HAP-1 (cell line): ENCODE measurements at regions not wholly inside any gene's neighbourhood (a gene's known extent, or its start where the extent isn't known, plus 50 kb on each side); places are given as distances from the start of the nearest gene placed in this dataset.
"Not testable (repeated sequence)": the region's sequence is repeated elsewhere in the genome, so short reads cannot be mapped to it uniquely, and the experiment has no call there.

Experiments used
- DNase-seq, 2 experiments: peaks; one replicate each; pipeline ENCODE4 v3.0.0-alpha.2; 2016 to 2020; ENCODE audit warnings: low spot score in 2 of 2
- H3K27me3 ChIP-seq: fragments of 250-450 bp; sonication (Bioruptor Pico); 2 replicates; pipeline ENCODE4 v1.5.1; 2020; ENCODE audit warnings: low read depth, mild to moderate bottlenecking, moderate library complexity
- H3K36me3 ChIP-seq: fragments of 250-450 bp; sonication (Bioruptor Pico); replicated peaks from 2 replicates; pipeline ENCODE4 v1.5.1; 2020; ENCODE audit warnings: mild to moderate bottlenecking
- H3K4me1 ChIP-seq: fragments of 250-450 bp; sonication (Bioruptor Pico); 2 replicates; pipeline ENCODE4 v1.5.1; 2020; ENCODE audit warnings: mild to moderate bottlenecking
- H3K4me3 ChIP-seq: fragments of 250-450 bp; sonication (Bioruptor Pico); 2 replicates; pipeline ENCODE4 v1.5.1; 2020; ENCODE audit warnings: mild to moderate bottlenecking, moderate library complexity
- H3K9me3 ChIP-seq: fragments of 250-450 bp; sonication (Bioruptor Pico); 2 replicates; pipeline ENCODE4 v1.5.1; 2020; ENCODE audit warnings: mild to moderate bottlenecking, moderate library complexity
- in situ Hi-C: fragments of 300-500 bp; cut with MboI; formaldehyde crosslinking; loops from 3 replicates; pipeline ENCODE4 v1.14.3; 2020; ENCODE audit warnings: low sequenced_read_pairs, inconsistent platforms, mixed read lengths

DNA sequence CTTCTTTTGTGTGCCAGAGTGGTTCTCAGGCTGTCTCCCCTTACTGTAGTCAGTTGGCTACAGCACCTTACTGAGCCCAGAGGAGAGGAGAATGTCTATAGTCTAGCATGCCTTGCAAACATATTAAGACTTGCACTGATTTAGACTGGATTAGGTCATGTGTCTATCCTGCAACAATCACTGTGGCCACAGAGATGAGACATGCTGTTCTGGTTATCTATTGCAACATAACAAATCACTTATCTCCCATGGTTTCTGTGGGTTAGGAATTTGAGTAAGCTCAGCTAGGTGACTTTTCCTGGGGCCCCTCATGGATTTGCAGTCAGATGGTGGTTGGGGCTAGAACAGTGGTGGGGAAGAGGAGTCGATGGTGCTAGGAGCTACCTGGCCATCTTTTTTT lies 261.3 kb downstream of the SOD2 start:
- in situ Hi-C loops, result no loop called here

DNA sequence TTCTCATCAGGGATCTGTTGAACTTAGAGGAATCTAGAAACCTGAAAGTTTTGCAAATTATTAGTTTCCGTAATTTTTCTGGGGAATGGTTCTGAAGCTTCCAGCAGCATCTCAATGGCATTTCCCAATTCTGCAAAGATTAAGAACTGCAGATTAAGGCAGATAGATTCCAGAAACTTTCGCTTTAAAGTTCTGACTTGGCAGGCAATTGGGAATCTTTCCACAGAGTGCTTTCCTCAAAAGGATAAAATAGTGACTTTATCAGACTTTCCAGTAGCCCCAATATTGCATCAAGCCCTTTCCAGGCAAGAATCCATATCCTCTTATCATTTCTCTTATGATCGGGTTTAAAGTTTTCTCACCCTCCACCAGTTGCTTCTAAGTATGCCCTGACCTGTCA lies 261.1 kb downstream of the FNDC1 start:
- H3K4me1 ChIP-seq, result no peaks in the 10 kb centered on the region
- H3K9me3 ChIP-seq, result peaks cover 3% of the 10 kb centered on the region; the same call in 1 of the 2 replicates
- no peak overlapping the region for H3K4me3 ChIP-seq
- peaks cover 10% of the 10 kb centered on the region; the same call in 1 of the 2 replicates for H3K27me3 ChIP-seq
- no peak for DNase-seq
- no peaks in the 10 kb centered on the region for H3K36me3 ChIP-seq
- in situ Hi-C loops, result no loop called here

More for the DNA sequence above, 261.3 kb downstream of the SOD2 start:
- peaks cover 10% of the 10 kb centered on the region; the same call in 1 of the 2 replicates for H3K27me3 ChIP-seq
- H3K4me1 ChIP-seq, result no peaks in the 10 kb centered on the region
- DNase-seq, result no peak
- H3K4me3 ChIP-seq, result no peak overlapping the region
- H3K36me3 ChIP-seq, result no peaks in the 10 kb centered on the region
- H3K9me3 ChIP-seq, result peaks cover 3% of the 10 kb centered on the region; the same call in 1 of the 2 replicates

DNA sequence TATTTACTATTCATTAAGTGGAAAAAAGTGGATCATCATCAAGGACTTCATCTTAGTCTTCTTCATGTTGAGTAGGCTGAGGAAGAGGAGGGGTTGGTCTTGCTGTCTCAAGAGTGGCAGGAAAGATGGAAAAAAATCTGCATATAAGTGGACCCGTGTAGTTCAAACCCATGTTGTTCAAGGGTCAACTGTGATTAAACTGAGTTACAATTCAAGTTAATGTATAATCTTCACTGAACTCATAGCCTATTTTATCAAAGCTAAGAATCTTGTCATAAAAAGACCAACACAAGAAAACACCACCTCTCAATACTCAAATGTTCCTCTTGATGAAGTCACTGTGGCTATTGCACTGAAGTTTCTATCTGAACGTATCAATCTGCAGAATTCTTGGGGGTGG lies 260.2 kb downstream of the FNDC1 start:
- in situ Hi-C loops, result no loop called here
- H3K27me3 ChIP-seq, result peaks cover 10% of the 10 kb centered on the region; the same call in 1 of the 2 replicates

DNA sequence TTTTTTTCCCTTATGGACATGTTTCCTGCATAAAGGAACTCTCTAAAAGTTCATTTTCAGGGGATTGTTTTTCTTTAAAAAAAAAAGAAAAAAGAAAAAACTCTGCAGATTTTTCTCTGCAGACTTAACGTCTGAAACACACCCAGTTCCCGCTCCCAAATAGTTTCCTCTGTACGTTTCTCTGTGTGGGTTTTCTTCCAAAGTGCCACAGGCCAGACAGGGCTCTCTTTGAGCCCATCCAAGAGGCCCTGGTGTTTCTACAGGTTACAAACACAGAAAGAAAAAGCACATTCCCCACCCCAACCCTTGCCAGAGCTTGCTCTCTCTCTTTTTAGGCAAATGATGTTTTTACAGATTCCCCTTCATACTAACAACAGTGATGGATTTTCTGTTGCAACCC lies 258.6 kb downstream of the FNDC1 start:
- H3K9me3 ChIP-seq, result no peaks in the 10 kb centered on the region
- no peak overlapping the region for H3K4me3 ChIP-seq
- in situ Hi-C loops, result no loop called here
- H3K27me3 ChIP-seq, result peaks cover 10% of the 10 kb centered on the region; the same call in 1 of the 2 replicates
- no peaks in the 10 kb centered on the region for H3K36me3 ChIP-seq
- no peaks in the 10 kb centered on the region for H3K4me1 ChIP-seq
- DNase-seq, result no peak

More for the DNA sequence above, 260.2 kb downstream of the FNDC1 start:
- peaks cover 3% of the 10 kb centered on the region; the same call in 1 of the 2 replicates for H3K9me3 ChIP-seq
- H3K4me3 ChIP-seq, result no peak overlapping the region
- no peaks in the 10 kb centered on the region for H3K36me3 ChIP-seq
- DNase-seq, result no peak
- H3K4me1 ChIP-seq, result no peaks in the 10 kb centered on the region

DNA sequence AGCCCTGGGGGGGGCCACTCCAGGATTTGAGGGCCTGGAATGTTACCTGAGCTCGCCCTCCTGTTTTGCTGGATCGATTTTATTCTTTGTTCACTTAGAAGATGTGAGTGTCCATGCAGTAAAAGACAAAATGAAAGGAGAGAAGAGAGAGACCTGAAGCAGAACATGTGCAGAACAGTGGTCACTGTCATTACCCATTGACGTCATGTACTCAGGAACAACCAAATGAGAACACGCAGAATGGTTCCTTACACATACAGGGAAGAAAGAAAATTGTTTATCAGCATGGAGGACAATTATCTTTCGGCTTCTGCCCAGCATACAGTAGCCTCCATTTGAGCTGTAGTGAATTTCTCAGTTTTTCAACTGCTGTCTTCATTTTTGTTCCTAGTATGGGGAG lies 258.1 kb downstream of the FNDC1 start:
- in situ Hi-C loops, result no loop called here
- H3K9me3 ChIP-seq, result no peaks in the 10 kb centered on the region

DNA sequence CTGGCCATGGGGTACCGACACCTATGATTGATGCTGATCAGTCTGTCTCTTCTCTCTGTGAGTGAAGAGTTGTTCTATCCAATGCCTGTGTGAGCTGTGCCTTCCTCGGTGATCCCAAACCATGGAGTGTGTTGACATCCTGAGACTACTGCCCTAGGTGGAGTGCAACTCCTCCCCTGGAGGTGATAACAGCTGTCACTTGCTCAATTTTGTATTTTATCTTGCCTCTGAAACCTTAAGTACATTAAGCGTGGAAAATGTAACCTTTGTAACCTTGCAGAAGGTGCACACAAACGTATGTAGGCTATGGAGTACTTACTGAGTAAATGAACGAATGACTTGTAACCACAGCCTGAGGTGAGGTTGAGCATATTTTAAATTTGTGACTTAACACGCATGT lies 256.2 kb downstream of the FNDC1 start:
- Histone ChIP-seq H3K4me3 (no peak overlapping the region), H3K27me3 (peaks cover 10% of the 10 kb centered on the region; the same call in 1 of the 2 replicates), H3K4me1 (no peaks in the 10 kb centered on the region), H3K36me3 (no peaks in the 10 kb centered on the region), H3K9me3 (no peaks in the 10 kb centered on the region)
- in situ Hi-C loops, result no loop called here
- DNase-seq, result no peak

More for the DNA sequence above, 258.1 kb downstream of the FNDC1 start:
- no peak for DNase-seq
- Histone ChIP-seq H3K27me3 (peaks cover 10% of the 10 kb centered on the region; the same call in 1 of the 2 replicates), H3K4me1 (no peaks in the 10 kb centered on the region), H3K4me3 (no peak overlapping the region), H3K36me3 (no peaks in the 10 kb centered on the region)

DNA sequence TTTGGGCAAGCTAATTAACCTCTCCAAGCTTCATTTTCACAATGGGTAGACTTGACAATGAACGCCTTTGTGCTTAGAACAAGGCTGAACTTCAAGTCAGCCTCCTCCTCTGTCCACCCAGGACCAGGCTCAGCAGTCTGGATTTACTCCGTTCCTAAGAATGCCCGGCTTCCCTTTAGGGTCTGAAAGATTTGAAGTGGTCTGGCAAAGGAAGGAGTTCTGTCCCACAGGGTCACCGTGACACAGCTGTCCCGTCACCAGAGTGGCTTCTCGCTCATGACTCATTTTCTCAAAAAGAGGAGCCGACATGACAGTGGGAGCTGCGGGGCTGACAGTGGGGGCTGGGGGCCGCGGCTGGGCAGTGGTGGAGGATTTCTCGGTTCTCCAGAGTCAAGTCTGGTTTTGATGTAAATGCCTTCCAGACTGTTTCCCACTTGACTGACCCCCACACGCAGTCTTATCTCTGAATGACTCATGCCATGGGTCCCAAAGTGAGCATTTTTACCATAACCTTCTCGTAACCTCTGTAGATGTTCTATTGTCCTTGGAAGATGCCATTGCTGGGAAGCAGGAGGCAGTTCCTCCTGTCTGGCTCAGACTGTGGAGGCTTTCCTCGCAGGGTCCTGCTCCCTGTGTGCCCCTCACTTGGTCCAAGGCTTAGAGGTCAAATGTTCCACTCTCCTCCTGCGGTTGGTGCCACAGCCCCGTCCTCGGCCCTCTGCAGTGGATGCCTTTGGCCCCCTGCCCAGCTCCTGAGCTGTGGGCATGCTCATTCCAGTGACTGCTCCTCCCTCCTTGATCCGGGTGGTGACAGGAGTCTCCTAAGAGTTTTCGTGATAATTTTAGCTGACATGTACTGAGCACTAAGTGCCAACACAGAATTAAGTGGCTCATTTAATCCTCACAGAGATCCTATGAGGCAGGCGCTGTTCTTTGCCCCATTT lies 253.1 kb downstream of the FNDC1 start:
- no peak for DNase-seq
- no peaks in the 10 kb centered on the region for H3K27me3 ChIP-seq

DNA sequence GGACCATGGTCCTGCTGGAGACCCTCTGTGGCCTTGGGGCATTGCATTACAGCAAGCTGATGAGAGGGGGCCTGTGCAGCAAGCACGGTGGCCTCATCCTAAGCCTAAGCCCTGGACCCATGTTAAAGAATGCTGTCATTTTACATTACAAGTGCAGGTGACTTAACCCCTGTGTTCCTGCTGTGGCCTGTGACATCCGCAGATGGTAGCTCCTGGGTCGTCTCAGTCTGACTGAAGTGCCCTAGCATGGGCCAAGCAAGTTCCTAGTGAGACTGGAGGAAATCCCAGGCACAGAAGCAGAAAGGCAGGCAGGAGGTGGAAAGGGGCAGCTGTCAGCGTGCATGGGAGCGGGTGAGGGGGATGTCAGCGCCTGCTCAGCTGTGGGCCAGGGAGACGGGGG lies 252.4 kb downstream of the FNDC1 start:
- Histone ChIP-seq H3K36me3 (no peaks in the 10 kb centered on the region), H3K9me3 (no peaks in the 10 kb centered on the region), H3K27me3 (no peaks in the 10 kb centered on the region), H3K4me3 (no peak overlapping the region), H3K4me1 (no peaks in the 10 kb centered on the region)
- DNase-seq, result no peak
- in situ Hi-C loops, result no loop called here

More for the DNA sequence above, 253.1 kb downstream of the FNDC1 start:
- Histone ChIP-seq H3K4me3 (no peak overlapping the region), H3K36me3 (no peaks in the 10 kb centered on the region), H3K9me3 (no peaks in the 10 kb centered on the region), H3K4me1 (no peaks in the 10 kb centered on the region)
- in situ Hi-C loops, result no loop called here

DNA sequence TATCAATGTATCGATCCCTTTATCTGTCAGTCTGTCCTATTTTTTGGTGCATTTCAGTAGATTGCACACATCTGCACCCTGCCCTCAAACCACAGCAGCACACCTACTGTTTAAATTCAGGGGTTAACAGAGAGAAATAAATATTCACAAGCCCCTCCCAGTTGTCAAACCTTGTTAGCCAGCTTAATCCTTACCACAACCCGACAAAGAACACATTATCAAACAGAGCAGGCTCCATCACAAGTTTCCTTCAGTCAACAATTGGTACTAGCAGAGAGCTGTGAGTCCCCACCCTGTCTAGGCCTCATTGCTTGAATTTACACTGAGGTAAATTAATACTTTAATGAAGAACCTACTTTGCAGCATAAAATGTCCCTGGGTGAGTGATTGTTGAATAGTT lies 249.8 kb downstream of the FNDC1 start:
- in situ Hi-C loops, result no loop called here
- no peaks in the 10 kb centered on the region for H3K27me3 ChIP-seq
- H3K4me1 ChIP-seq, result no peaks in the 10 kb centered on the region
- no peak overlapping the region for H3K4me3 ChIP-seq
- H3K9me3 ChIP-seq, result no peaks in the 10 kb centered on the region
- no peaks in the 10 kb centered on the region for H3K36me3 ChIP-seq
- DNase-seq, result no peak

DNA sequence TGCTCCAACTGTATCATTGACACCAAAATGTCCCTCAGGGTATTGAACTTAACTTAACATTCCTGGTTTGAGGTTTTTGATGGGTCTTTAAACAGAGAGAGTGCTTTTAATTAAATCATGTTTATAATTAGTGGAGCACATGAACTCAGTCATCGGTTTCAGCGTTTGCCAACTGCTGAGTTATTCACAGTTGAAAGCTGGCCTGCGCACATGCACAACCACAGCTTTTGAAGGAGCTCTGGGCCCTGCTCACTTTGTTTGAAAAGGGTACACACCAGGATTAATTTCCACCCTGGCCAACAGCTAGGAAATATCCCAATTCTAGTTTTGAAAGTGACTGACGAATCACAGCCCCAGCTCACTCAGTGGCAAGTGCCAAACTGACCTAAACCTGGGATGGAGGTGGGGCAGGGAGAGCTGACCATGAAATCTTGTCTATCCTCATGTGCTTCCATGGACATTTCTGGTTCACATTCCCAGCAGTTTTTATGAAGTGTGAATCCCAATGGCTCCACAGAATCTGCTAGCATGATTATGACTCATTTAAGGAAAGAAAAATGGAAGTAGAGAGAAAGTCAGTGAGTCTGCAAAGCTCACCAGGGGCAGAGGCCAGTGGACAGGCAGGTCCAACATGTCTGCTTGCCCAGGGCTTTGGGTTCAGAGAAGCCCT lies 247.8 kb downstream of the FNDC1 start:
- in situ Hi-C loops, result no loop called here
- no peaks in the 10 kb centered on the region for H3K4me1 ChIP-seq
- no peaks in the 10 kb centered on the region for H3K27me3 ChIP-seq
- H3K36me3 ChIP-seq, result no peaks in the 10 kb centered on the region
- no peak for DNase-seq
- no peaks in the 10 kb centered on the region for H3K9me3 ChIP-seq
- no peak overlapping the region for H3K4me3 ChIP-seq

DNA sequence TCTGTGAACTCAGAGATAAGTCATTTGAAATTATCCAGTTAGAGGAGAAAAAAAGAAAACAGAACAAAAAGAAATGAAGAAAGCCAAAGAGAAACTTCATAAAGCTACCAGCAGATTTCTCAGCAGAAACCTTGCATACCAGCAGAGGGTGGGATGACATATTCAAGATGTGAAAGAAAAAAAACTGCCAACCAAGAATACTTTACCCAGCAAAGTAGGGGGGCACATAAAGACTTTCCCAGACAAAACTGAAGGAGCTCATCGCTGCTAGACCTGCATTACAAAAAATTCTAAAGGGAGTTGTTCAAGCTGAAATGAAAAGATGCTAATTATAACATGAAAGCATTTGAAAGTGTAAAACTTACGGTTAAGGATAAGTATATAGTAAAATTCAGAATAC lies 246.3 kb downstream of the FNDC1 start:
- H3K27me3 ChIP-seq, result no peaks in the 10 kb centered on the region
- no peaks in the 10 kb centered on the region for H3K9me3 ChIP-seq
- no peaks in the 10 kb centered on the region for H3K36me3 ChIP-seq
- no peak for DNase-seq
- in situ Hi-C loops, result no loop called here
- H3K4me1 ChIP-seq, result no peaks in the 10 kb centered on the region
- H3K4me3 ChIP-seq, result no peak overlapping the region

DNA sequence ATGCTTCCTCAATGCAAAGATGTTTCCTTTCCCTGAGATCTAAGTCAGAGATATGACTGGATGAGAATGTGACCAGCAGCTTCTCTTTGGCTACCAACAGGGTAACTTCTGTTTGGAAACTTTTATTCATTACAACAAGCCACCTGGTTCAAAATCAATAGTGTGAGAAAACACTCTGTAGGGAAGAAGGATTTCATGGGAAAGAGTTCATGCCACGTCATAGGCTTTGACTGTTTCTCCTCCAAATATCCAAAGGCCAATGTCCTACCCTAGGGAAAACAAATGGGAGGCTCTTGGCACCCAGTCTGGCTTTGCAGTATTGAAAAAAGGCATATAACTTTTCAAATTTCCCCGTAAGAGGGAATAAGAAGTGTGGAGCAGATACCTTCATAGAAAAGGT lies 245.5 kb downstream of the FNDC1 start:
- Histone ChIP-seq H3K4me1 (no peaks in the 10 kb centered on the region), H3K9me3 (no peaks in the 10 kb centered on the region), H3K4me3 (no peak overlapping the region), H3K36me3 (no peaks in the 10 kb centered on the region), H3K27me3 (no peaks in the 10 kb centered on the region)
- DNase-seq, result no peak
- in situ Hi-C loops, result no loop called here

DNA sequence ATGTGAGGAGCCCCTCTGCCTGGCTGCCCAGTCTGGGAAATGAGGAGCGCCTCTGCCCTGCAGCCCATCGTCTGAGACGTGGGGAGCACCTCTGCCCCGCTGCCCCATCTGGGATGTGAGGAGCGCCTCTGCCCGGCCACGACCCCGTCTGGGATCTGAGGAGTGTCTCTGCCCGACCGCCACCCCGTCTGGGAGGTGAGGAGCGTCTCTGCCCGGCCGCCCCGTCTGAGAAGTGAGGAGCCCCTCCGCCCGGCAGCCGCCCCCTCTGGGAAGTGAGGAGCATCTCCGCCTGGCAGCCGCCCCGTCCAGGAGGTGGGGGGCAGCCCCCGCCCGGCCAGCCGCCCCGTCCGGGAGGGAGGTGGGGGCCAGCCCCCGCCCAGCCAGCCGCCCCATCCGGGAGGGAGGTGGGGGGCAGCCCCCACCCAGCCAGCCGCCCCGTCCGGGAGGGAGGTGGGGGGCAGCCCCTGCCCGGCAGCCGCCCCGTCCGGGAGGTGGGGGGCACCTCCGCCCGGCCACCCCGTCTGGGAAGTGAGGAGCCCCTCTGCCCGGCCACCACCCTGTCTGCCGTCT lies 238.1 kb downstream of the FNDC1 start:
- in situ Hi-C loops, H3K4me3 ChIP-seq, H3K9me3 ChIP-seq, H3K4me1 ChIP-seq, H3K27me3 ChIP-seq, H3K36me3 ChIP-seq, DNase-seq: not testable (repeated sequence)

DNA sequence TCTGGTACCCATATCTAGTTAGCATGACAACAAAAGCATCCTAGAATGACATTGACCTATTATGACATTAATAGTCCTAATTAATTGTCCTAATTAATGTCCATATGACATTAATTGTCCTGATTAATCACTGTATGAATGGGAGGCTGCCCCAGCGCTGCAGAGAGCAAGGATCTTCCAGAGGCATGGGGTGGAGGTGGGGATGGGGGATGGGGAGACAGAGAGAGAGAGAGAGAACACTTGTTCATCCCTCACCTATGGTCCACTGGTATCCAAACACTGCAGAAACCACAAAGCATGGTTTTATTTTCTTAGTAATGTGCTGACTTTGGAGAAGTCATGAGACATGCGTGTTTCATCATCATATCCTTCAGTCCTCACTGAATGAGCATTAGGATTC lies 235.1 kb downstream of the FNDC1 start:
- no peak for DNase-seq
- Histone ChIP-seq H3K4me3 (no peak overlapping the region), H3K36me3 (no peaks in the 10 kb centered on the region), H3K4me1 (no peaks in the 10 kb centered on the region), H3K27me3 (no peaks in the 10 kb centered on the region), H3K9me3 (no peaks in the 10 kb centered on the region)
- in situ Hi-C loops, result no loop called here
